SKM-1 treated with dmso at 0.1 percent for 144 hours (cell line): ENCODE measurements at regions not wholly inside any gene's neighbourhood (a gene's known extent, or its start where the extent isn't known, plus 50 kb on each side); places are given as distances from the start of the nearest gene placed in this dataset.
"Not testable (repeated sequence)": the region's sequence is repeated elsewhere in the genome, so short reads cannot be mapped to it uniquely, and the experiment has no call there.

Experiments
- DNase-seq: peaks from one replicate; lab custom pipeline; 2025; ENCODE audit not compliant: unreplicated experiment; lab: John Stamatoyannopoulos, UW

DNA sequence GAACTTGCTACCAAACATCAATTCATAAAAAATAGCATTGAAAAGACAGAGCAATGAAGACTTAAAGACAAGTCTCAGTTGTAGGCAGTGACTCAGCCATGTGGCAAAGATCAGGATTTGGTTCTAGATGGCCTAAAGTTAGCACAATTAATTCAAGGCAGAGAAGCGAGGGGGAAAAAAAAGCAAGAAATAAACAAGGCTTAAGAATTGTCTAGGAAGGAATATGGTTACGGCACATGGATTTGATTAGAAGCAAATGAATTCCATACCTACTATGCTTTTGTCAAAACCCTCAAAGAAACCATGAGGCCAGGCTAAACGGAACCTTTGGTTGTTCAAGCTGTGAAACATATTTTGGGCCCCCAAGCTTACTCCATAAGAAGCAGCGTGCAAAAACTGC, 362.2 kb upstream of the KCNH7 start:
- DNase-seq: no peak

DNA sequence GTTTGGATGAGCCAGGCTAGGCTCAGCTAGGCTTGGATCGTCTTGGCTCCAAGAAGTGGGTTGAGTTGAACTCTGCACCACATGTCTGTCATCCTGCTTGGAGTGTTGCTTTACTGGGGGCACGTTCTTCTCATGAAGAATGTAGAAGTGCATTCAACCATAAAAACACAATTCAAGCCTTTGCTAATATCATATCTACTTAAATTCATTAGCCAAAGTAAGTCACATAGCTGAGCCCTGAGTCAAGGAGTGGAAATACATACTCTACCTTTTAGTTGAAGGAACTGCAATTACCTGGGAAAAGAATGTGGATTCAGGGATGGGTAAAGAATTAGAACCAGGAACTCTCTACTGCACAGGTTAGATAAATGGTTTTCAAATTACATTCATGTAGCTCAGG, 360.4 kb upstream of the KCNH7 start:
- DNase-seq: no peak

DNA sequence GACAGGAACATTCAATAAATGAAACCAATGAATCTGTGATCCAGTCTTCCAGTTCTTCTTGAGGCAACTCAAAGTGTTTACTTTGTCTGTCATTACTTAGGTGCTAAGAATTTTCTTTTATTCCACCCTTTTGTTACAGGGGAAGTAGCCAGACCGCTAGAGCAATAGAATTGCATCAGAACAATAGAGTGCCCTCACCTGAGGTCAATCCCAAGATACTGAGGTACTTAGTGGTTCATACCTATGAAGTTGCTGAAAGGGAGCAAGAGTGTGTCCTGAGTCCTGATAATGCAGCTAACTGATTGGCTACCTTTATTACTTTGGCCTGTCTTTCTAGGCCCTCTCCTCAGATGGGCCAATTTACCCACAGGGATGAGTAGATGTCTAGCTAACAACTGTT, 359.4 kb upstream of the KCNH7 start:
- DNase-seq: no peak

DNA sequence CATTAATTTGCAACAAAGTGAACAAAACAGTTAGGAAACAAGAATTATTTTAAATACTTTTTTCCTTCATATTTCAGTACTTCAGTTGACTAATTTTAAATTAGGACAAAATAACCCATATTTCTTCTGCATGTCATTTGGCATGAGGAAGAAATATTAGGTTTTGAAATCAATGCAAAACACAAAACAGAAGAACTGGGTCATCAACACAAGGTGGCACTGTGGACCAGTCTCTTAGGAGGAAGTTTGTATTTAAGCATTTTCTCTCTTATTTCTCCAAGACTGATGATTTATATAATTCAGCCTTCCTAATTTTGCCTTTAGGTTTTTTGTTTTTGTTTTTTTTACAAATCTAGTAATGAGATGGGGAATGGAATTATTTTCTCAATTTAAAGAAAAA, 352.8 kb upstream of the KCNH7 start:
- DNase-seq: peak; percentile 38

DNA sequence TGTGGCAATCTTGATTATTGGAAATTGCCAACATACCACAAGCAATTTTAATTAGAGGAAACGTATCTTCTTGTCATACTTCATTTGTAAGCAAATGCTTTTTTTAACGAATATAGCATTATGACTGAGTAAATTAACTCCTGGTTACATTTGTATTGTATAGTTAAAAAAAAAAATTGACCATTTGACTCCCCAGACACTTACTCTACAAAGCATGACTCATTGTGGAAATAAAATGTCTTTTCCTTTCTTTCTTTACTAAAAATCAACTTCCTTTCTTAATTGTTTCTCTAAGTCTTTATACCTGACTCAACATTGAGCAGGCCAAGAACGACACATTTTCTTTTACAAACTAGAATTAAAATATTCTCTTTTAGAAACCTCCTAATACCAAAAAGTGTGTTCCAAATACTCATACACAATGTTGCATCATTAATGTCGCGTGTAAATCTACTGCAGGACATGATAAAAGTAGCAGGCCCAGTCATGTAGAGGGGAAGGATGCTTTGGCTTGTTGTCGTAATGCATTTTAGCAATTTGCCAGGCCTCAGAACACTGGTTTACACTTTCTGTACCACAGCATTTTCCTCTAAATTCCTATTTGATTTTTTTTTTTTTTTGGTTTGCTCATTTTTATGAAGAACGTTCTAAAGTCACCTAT, 349.6 kb upstream of the KCNH7 start:
- no peak for DNase-seq

DNA sequence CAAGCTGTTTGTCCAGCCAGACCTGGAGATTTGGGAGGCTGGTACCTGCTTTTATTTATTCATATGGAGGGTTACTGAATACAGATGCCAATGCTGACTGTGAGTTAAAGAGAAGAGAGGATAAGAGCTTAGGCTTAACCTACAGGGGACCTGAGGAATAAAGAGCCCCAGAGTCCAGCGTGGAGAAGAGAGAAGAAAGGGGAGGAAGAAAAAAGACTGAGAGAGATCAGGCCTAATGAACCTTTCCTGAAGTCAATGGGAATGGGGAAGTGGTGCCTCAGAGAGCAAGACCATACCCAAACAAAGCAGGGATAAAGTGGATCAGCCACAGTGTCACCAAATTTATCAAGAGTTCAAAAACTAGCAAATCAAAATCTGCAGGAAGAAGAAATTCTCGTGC, 348.6 kb upstream of the KCNH7 start:
- no peak for DNase-seq

DNA sequence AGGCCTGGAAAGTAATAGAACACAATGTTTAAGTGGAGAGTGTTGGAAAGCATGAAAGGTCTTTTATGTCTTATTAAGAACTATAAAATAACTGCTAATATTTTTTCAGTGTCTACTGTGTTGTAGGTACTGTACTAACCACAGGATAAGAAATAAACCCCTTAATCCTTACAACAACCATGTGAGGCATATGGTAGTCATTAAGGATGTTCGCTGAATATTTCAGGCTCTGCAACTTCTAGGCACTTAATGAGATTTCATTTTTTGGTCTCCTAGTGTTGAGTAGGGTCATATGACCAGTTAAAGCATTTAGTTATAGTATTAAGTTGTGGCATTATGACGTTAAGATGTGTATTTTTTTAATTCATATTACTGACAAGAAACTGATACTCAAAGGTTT, 346.6 kb upstream of the KCNH7 start:
- no peak for DNase-seq

DNA sequence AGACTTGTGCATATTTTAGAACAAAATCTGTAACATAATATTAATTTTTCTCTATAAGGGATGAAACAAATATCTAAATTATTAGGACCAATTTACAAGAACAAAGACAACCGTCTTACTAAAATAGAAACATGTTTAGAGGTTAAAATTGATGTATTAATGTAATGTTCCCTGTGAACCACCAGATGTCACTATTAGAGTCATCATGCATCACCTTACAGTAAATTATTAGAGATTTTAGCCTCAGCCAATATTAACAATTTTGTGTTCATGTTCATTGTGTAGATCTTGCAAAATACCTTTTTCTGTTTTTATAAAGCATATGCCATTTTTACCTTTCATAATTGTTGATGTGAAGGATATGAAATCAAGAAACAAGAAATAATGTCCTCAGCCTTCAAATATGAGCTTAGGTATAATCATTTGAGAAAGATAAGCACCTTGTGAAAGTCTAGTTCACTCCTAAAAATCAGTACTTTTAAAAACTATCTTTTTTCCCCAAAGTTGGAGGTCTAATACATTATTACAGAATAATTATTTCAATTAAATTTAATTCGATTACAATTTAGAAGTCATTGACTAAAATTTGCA, 344.3 kb upstream of the KCNH7 start:
- DNase-seq: peak; percentile 19

DNA sequence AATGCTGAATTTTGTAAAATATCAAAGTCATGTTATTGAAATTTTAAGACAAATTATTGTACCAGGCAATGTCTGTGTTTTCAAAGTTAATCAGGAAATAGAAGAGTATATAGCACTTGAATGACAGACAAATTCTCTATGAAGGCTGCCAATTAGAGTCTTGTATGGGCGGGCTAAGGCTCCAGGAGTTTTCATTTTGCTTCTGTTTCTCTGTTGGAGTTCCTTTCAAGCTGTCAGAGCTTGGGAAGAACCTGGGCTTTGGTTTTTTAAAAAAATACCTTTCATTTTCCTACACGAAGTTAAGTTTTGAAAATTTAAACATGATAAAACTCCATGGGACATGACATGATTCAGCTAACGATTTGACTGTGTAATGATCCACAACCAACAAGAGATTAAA, 339.0 kb upstream of the KCNH7 start:
- DNase-seq: no peak

DNA sequence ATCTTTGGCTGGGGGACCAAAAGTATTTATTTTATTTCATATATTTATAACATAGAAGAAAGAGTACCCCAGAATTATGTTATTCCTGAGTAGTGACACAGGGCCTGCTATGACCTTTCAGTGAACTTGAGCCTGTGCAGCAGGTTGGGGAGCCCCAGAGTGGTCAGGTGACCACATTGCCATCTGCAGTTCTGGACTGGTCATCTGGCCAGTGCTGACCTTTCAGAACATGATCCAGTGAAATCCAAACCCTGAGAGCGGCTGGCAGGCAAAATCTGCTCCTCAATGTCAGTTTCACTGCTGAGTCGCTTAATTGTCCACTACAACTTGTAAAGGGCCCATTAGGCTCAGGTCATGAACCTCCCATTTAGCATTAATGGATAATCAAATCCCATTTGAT, 336.7 kb upstream of the KCNH7 start:
- no peak for DNase-seq

DNA sequence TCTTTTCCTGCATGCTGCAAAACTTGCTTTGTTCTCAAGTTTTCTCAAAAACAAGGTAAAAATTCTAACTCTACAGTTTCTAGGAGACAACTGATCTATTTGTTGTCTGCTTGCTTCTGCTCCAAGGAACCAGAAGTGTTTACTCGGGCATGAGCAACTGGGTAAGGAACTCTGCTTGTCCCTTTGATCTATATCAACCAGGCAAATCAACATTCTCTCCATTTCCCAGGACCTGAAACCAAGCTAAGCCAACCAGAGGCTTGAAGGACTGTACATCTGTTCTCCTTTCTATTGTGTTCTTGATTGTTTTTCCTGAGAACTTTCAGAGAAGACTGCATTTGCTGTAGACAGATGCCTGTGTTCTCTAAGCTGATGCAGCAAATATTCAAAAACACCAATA, 335.0 kb upstream of the KCNH7 start:
- no peak for DNase-seq

DNA sequence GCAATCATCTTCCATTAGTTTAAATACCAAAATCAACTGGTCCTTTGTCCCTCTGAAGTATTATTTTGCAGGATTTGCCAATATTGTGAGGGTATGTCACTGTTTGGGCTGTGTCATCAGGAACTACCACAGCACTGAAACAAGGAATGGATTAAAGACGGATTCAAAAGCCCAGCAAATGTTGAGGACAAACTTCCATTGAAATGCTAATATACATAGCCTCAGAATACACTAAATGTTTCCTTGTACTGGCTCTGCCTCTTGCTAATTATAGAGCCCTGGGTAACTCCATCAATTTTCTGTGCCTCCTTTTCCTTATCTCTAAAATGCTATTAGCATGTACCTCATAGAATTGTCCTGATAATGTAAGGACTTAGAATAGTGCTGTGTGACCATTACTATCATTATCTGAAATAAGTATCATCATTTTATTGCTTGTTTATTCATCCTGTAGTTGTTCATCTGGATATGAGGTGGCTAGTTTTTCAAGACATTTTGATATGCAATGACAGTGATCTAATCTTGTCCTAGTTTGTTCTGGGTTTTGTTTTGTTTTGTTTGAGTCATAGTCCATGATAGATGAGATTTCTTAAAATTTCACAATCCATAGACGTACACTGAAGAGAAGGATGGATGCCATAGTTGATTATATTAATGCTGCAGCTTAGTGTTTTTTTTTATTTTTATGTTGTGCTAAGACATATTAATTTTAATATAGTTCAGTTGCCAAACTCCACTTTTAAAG, 333.4 kb upstream of the KCNH7 start:
- no peak for DNase-seq

DNA sequence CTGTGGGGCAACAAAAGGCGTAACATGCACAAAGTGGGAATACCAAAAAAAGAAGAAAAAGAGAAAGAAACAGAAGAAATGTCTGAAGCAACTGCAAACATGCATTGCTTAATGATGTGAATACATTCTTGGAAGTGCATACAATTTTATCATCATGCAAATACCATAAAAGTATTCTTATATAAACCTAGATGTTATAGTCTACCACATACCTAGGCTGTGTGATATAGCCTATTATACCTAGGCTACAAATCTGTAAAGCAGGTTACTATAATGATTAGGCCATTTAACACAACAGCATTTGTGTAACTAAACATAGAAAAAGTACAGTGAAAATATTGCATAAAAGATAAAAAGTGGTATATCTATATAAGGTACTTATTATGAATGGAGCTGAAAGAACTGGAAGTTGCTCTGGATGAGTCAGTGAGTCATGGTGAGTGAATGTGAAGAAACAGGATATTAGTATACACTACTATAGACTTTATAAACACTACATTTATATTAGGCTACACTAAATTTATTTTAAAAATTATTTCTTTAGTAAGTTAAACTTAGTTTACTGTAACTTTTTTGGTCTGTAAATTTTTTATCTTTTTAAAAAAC, 319.4 kb upstream of the KCNH7 start:
- no peak for DNase-seq

DNA sequence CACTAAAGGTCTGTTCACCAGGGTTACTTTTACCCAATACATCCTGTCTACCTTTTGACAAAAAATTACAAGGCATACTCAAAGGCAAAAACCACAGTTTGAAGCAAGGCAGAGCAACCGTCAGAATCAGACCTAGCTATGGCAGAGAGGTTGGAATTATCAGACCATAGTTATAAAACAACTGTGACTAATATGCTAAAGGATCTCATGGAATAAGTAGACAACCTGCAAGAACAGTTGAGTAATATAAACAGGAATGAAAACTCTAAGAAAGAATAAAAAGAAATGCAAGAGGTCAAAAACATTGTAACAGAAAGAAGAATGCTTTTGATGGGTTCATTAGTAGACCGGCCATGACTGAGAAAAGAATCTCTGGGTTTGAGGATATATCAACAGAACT, 318.8 kb upstream of the KCNH7 start:
- no peak for DNase-seq

DNA sequence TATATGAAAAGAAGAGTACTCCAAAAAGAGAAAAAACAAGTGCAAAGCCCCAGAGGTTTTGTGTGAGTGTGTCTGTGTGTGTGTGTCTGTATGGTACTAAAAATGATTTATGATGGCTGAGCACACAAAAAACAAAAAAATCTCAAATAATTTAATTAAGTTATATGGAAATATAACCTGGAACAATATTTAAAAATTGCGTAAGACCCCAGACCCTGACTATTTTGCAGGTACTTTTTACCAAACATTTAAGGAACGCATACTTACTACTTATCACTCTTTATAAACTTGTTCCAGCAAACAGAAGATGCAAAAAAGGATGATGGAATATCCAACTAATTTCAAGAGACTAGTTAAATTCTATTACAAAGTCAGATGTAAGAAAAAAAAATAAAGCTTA, 317.4 kb upstream of the KCNH7 start:
- DNase-seq: no peak

DNA sequence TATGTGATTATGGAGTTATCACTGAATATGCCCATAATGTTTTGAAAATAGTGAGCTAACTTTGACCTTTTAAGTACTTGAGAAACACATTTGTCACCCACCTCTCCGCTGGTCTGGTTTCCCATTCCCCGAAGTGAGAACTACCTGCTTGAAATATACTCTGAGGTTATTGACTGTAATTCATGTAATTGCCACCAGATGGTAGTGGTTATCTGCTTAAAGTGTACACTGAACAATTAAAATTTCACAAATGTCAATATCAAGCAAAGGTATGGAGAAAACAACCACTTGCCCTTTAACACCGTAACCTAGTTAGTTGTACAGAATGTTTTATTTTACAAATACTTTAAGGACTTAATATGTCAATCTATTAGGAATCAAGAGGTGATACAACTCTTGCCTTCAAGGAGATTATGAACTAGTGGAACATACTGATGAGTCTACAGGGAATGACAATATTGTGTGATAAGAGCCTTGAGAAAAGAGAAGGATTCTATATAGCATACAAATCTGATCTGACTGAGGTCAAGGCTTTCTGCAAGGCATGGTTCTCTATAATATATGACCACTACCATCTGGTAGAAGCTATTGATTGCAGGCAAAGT, 316.8 kb upstream of the KCNH7 start:
- DNase-seq: peak; percentile 47

DNA sequence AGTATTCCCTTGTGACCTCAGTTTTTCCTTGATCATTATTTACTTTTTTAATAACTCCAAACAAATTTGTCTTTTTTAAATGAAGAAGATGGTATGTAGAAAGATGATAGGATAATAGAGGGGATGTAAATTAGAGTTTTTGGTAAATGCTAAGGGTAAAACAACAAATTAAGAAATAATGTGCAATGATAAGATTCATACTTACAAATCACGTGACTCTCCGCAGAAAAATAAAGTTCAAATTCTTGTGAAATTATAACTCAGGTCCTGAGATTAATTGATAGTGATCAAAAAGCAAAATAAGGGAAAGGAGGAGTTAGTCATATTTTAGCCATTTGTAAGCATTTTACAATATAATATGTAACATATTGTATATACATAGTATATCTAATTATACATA, 304.1 kb upstream of the KCNH7 start:
- no peak for DNase-seq

DNA sequence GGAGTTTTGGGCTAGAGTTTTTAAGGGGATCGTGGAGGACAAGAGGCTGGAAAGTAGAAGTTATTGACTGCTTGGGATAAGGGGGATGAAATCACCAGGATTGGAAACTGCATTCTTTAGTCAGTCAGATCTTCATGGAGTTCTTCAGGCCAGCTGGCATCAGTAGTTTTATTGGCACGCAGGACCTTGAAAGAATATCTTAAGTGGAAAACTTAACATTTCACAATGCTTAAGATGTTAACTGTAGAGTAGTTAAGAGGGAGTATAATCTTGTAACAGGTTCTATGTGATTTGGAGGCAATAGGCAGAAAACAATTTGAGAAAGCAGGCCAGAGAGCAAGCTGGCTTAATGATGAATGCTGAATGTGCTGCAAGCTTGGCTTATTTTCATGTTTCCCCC, 300.4 kb upstream of the KCNH7 start:
- no peak for DNase-seq

DNA sequence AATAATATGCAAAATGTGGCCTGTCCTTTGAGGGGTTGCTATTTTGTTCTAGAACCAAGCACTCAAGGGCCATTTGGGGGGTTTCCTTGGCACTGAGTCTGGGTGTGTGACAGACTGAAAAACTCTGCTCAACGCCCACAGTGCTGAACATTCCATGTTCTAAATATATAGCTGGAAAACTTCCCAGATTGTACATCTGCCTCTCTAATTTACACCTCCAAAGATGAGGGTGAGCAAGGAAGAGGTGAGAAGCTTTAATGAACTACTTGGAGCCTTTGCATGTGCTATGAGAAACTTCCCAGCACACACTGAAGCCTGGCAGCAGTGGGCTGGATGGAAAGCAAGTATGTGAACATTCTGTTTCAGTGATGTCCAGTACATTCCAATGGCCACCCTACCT, 296.7 kb upstream of the KCNH7 start:
- DNase-seq: no peak

DNA sequence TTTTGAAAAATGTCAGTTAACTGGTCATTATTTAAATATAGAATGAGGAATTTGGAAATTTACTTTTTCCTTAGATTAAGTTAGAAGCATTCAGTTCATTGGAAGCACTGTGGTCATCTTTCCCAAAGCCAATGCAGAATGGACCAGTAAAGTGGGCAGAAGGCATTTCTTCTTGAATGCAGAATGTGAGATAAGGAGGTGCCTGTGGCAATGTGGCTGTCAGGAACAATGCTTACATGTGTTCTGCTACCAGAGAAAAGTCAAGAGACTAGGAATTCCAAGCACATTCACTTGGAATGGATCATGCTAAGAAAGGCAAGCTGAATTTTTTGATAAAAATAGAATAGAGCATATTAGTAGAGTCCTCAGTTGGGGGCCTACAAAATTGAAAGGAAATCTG, 295.0 kb upstream of the KCNH7 start:
- DNase-seq: no peak

DNA sequence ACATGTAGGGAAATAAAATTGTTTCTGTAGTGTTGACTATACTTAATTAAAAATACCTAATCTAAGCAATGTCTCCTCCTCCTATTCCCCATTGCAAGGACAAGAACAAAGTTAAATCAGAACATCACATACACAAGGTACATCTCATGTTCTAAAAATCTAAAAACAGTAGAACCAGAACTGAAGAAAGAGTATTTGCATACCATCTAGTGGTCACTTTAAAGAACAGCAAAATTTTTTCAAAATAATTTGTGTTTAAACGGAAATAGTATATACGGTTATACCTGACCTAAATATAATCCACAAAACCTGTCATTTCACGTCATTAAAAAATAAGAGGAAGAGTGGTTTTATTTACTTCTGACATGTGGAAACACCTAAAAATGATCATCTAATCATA, 294.3 kb upstream of the KCNH7 start:
- peak; percentile 43 for DNase-seq

DNA sequence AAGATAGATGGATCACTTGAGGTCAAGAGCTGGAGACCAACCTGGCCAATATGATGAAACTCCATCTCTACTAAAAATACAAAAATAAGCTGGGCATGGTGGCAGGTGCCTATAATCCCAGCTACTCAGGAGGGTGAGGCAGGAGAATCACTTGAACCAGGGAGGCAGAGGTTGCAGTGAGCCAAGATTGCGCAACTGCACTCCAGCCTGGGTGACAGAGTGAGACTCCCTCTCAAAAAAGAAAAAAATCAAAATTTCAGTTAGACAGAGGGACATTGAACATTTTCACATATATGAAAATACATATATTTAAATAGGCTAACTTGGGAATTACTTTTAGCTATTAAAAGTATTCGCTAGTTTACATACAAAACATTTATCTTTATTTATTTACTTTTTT, 293.6 kb upstream of the KCNH7 start:
- not testable (repeated sequence) for DNase-seq
